Stimulated activated CD4-positive, alpha-beta T cell treated with anti-CD3 and anti-CD28 coated beads, TNF-alpha, amount 100 ng/mL, for 4 hours (primary cell): ENCODE measurements at regions not wholly inside any gene's neighbourhood (a gene's known extent, or its start where the extent isn't known, plus 50 kb on each side); places are given as distances from the start of the nearest gene placed in this dataset.
"Not testable (repeated sequence)": the region's sequence is repeated elsewhere in the genome, so short reads cannot be mapped to it uniquely, and the experiment has no call there.

Experiments used
- DNase-seq, 3 experiments: peaks; one replicate each; pipeline ENCODE4 v3.0.0-alpha.2; 2020; ENCODE audit warnings: low read depth in 3 of 3

- no peak for DNase-seq
Measured at GRCh38 chr2:210961249-210961648, 404.9 kb downstream of the CPS1 start.

GRCh38 chr2:210963386-210963785 lies 407.0 kb downstream of the CPS1 start:
- no peak for DNase-seq

GRCh38 chr2:210964141-210964764 lies 407.9 kb downstream of the CPS1 start:
- DNase-seq = no peak

- no peak for DNase-seq
Measured at GRCh38 chr2:210965472-210965871, 409.1 kb downstream of the CPS1 start.

- no peak for DNase-seq
Measured at GRCh38 chr2:210966330-210966729, 409.9 kb downstream of the CPS1 start.

- DNase-seq = no peak
Measured at GRCh38 chr2:210971431-210971830, 415.0 kb downstream of the CPS1 start.

- not testable (repeated sequence) for DNase-seq
Measured at GRCh38 chr2:210986806-210987205, 430.4 kb downstream of the CPS1 start.

- DNase-seq = no peak
Measured at GRCh38 chr2:210991107-210991506, 434.7 kb downstream of the CPS1 start.

- no peak for DNase-seq
Measured at GRCh38 chr2:210994104-210994503, 437.7 kb downstream of the CPS1 start.

GRCh38 chr2:210997373-210997772 lies 441.0 kb downstream of the CPS1 start:
- DNase-seq = no peak

- DNase-seq = no peak
Measured at GRCh38 chr2:210998334-210998733, 441.9 kb downstream of the CPS1 start.

GRCh38 chr2:211014376-211014775 lies 458.0 kb downstream of the CPS1 start:
- no peak for DNase-seq

- no peak for DNase-seq
Measured at GRCh38 chr2:211014906-211015305, 458.5 kb downstream of the CPS1 start.

- not testable (repeated sequence) for DNase-seq
Measured at GRCh38 chr2:211025089-211025488, 468.7 kb downstream of the CPS1 start.

- no peak for DNase-seq
Measured at GRCh38 chr2:211026109-211026508, 469.7 kb downstream of the CPS1 start.

GRCh38 chr2:211027976-211028375 lies 471.6 kb downstream of the CPS1 start:
- no peak for DNase-seq

- no peak for DNase-seq
Measured at GRCh38 chr2:211033765-211034164, 477.4 kb downstream of the CPS1 start.

GRCh38 chr2:211035548-211036185 lies 479.3 kb downstream of the CPS1 start:
- no peak for DNase-seq

- DNase-seq = no peak
Measured at GRCh38 chr2:211045025-211045424, 488.6 kb downstream of the CPS1 start.

- DNase-seq = no peak
Measured at GRCh38 chr2:211049321-211050018, 493.1 kb downstream of the CPS1 start.

- no peak for DNase-seq
Measured at GRCh38 chr2:211055438-211055837, 499.0 kb downstream of the CPS1 start.

GRCh38 chr2:211061612-211062296 lies 505.4 kb downstream of the CPS1 start:
- DNase-seq = no peak

- no peak for DNase-seq
Measured at GRCh38 chr2:211062297-211062612, 505.9 kb downstream of the CPS1 start.
